Activated CD4-positive, CD25-positive, alpha-beta regulatory T cell treated with anti-CD3 and anti-CD28 coated beads, Interleukin-2, amount 50 U/mL, for 72 hours (primary cell): ENCODE measurements at regions not wholly inside any gene's neighbourhood (a gene's known extent, or its start where the extent isn't known, plus 50 kb on each side); places are given as distances from the start of the nearest gene placed in this dataset.
"Not testable (repeated sequence)": the region's sequence is repeated elsewhere in the genome, so short reads cannot be mapped to it uniquely, and the experiment has no call there.

ENCODE experiments used
- DNase-seq: peaks from one replicate; pipeline ENCODE4 v3.0.0; 2021

DNA sequence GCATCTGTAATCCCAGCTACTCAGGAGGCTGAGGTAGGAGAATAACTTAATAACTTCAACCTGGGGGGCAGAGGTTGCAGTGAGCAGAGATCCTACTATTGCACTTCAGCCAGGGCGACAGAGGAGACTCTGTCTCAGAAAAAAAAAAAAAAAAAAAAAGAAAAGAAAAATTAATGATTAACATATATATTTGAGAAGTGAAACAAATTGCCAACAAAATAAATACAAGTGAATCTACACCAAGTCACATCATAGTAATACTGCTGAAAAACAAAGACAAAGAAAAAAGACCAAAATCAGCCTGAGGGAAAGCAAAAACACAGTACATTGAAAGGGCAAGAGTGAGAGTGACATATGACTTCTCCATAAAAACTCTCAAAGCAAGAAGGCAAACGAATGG, 123.7 kb downstream of the CASP12 start:
- DNase-seq: no peak

DNA sequence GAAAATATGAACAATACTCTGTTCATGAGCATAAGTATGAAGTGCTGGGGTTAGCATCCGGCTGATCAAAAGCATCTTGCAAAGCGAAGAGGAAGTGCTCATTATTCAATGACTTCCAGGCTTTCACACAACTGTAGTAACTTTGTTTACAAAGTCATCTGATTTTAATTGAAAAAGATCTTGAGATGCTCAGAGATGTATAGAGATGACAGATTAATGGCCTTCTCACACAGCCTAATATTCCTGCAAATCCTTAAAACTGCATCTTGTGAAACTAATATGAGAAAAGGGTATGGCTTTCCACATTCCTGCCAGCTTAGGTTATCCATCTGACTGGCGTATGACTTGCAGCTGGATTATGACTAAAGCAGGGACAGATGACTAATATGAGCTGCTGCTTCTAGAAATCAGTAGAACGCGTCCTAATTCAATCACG, 125.4 kb downstream of the CASP12 start:
- DNase-seq: no peak

DNA sequence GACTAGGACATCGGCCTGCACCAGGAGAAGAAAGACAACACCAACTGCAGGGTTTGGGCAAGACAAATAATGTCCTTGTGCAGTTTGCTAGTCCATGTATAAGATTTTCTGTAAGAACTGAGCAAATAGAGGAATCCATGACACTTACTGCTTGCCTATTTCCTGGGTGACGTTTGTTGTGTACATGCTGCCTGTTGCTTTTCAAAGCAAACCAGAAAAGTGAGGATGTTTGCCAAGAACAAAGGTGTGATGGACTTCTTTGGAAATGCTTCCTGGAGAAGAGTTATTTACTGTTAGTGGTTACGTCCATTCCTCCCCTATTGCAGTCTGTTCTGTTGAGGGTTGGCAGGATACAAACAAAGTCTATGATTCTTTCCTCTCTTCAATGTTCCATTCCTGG, 126.5 kb downstream of the CASP12 start:
- no peak for DNase-seq

DNA sequence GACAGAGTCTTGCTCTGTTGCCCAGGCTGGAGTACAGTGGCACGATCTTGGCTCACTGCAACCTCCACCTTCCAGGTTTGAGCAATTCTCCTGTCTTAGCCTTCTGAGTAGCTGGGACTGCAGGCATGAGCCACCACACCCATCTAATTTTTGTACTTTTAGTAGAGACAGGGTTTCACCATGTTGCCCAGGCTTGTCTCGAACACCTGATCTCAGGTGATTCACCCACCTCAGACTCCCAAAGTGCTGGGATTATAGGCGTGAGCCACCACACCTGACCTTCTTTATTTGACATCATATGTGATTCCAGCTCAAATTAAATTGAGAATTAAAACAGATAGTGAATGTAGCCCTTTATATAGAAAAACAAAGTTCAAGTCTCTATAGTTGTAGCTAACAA, 127.2 kb downstream of the CASP12 start:
- not testable (repeated sequence) for DNase-seq

DNA sequence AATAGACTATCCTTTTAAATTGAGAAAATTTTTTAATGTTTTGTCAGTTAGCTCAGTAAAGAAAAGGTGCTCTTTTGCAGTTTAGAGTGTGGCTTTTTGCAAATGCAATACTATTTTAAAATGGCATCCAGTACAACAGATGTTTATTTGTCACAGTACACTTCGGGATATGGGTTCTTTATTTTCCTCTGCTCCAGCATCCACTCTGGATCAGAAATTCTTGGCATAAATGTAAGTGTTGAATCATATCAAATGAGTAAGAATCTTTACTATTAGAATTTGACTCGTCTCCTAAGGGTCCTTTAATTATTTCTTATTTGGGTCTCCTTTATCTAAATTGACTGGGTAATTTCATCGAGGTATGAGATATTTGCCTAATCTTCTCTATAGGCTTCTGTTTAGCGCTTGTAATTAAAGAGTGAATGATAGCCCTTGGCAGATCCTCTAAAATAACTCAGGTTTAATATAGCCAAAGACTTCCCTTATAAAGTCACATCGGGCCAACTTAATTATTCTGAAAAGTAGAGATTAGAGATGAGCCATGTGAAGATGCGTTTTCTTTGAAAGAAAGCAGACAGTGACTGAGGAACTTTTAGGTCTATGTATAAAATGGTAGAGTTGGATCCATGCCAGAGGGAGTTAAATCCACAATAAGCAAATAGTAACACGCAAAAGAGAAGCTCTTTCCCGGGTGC, 132.7 kb downstream of the CASP12 start:
- no peak for DNase-seq

DNA sequence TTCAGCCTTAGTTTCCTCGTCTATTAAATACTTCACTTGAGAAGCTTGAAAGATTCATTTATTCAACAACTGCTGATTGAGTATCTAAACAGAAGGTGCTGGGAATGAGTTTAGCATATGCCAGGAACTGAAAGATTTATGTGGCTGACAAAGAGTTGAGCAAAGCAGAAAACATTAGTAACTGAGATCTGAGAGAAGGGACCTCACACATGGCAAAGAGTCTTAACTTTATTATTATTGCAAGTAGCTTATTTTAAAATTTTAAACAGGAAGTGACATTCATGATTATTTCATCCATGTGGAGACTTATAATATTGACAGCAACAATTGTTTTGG, 133.6 kb downstream of the CASP12 start:
- DNase-seq: no peak

DNA sequence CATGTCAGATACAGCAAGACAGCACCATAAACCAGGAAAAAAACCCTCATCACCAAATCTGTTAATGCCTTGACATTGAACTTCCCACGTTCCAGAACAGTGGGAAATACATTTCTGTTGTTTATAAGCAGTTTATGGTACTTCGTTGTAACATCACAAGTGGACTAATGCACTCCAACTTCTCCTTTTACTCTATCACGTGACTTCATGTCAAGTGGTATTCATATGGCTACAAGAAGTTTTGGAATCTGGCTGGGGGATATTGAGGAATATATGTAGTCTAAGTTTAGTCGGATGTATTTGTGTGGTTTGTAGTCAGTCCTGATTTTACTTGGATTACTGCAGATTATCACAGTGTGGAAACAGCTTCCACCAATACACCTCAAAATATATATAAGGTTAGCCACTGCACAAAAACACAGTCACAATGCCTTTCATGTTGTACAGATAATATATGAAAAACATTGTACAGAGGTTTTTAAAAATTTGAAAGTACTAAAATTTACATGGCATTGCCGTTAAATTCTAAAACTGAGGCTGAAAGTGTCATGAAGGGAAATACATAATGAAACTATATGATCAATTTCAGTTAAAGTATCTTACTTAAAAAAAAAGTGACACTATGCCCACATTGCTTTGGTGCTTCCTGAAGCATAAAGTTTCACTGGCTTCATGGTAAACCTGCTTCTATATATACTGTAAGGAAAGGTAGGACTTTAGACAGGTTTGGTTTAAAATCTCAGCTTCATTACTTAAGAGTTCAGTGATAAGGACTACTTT, 134.1 kb downstream of the CASP12 start:
- DNase-seq: no peak

DNA sequence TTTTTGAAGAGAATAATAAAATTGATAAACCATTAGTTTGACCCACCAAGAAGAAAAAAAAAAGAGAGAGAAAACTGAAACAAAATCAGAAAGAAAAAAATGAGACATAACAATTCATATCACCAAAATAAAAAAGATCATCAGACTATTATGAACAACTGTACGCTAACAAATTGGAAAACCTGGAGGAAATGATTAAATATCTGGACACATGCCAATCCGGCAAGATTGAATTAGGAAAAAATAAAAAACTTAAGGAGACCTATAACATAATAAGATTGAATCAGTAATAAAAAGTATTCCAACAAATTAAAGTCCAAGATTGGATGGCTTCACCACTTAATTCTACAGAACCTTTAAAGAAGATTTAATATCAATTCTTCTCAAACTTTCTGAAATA, 136.7 kb downstream of the CASP12 start:
- DNase-seq: no peak

DNA sequence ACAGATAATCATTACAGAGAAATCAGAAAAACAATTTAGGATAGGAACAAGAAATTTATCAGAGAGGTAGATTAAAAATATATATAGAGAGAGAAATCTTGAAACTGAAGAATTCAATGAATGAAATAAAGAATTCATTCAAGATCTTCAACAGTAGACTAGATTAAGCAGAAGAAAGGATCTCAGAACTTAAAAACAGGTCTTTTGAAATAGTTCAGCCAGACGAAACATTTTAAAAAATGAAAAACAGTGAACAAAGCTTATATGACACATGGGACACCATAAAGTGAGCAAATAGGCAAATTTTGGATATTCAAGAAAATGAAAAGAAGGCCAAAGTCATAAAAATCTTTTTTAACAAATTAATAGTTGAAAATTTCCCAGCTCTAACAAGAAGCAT, 138.8 kb downstream of the CASP12 start:
- DNase-seq: no peak

DNA sequence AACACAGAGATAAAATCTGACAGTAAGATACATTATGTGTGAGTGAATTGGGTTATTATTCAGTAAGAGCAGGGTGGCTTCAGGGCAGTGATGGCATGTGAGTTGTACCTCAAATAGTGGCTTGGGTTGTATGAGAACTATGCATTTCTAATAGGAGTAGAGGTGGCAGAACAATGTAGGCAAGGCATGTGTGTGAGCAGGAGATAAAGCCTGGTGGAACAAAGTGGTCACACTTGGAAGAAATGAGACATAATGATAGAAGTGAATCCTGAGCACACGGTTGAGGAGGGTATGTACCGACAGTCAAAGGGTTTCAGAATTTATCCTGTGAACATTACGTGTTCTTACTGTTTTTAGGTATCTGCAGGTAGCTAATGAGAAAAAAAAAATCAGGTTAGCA, 159.3 kb downstream of the CASP12 start:
- no peak for DNase-seq

DNA sequence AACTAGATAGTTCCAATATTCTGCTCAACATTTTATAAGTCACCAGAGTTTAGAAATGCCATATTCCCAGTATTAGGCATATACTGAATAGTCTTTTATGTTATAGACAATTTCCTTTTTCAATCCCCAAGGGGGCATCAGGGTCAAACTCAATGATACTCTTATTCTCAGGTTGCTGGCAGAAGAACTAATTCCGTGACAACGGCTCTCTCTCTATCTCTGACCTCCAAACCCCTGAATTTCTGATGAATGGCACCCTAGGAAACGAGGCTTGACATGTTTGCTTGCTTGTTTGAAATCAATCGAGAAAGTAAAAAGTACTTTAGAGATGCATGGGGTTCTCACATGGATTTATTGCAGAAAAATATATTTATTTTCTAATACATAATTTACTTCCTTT, 160.1 kb downstream of the CASP12 start:
- DNase-seq: no peak

DNA sequence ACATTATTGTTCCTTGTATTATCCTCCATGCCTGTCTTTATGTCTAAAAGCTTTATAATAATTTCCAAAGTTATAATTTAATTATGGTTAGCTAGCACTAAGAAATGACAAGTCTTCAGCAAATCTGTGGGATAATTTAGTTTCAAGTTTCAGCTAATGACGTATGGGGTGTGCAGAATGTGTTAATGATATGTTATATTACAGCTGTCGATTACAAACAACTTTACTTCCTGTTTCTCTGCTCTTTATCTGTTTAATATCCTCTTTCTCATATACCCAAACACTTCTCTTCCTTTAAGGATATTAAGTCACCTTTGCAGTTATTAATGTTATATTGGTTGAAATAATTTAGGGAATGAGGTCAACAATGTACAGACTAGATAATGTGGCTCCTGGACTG, 161.8 kb downstream of the CASP12 start:
- no peak for DNase-seq

DNA sequence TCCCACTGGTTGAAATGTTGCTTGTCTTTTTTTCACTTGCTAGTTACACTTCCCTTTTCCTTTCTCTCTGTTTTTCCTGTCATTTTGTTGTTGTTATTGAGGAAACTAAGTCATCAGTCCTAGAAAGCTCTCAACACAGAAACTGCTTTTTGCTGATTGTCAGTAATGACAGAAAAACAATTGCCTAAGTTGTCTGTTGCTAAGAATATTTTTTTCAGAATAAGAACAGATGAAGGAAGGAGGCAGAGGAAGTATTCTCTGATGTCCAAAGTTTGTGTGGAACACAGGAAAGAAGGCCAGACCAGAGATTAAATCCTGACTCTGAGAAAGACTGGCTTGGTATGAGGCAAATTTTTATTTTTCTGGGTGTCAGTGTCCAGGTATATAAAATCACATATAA, 163.3 kb downstream of the CASP12 start:
- DNase-seq: no peak

DNA sequence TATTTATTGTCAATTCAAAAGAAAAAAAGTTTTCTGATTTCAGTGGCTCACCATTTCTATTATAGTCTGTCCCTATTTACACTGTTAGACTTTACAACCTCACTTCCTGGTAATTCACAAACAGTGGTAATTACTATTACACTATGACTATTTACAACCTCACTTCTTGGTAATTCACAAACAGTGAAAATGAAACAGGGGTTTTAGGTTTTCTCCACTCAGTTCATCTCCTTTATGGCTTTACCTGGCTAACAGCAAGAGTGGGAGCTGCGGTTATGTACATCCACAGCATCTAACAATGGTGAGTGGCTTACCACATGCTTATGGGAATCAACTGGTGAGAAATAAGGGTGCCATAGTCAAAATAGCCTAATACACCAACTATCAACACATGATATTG, 166.4 kb downstream of the CASP12 start:
- no peak for DNase-seq

DNA sequence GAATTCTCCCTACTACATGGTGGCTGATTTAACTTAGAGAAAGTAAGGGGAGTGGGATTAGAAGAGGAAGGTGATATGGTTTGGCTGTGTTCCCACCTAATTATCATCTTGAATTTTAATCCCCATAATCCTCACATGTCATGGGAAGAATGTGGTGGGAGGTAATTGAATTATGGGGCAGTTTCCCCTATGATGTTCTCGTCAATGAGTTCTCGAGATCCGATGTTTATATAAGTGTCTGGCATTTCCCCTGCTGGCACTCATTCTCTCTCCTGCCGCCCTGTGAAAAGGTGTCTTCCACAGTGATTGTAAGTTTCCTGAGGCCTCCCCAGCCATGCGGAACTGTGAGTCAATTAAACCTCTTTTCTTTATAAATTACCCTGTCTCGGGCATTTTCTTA, 169.3 kb downstream of the CASP12 start:
- no peak for DNase-seq

DNA sequence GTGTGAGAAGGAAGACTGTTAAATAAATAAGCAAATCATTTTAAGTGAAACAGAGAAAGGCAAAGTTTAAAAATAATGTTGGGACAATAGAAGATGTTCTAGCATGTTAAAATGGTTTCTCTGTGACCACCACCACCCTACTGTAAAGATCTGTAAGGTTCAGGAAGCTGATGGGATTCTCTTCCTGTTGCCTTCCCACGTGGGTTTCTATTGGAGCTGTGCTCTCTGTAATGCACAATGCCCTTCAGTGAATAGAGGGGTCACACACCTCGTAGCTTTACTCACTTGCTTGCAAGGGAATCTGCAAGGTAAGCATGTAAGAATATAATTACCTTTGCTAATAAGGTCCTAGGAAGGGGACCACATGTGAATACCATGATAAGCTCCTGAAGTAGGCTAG, 170.5 kb downstream of the CASP12 start:
- DNase-seq: no peak

DNA sequence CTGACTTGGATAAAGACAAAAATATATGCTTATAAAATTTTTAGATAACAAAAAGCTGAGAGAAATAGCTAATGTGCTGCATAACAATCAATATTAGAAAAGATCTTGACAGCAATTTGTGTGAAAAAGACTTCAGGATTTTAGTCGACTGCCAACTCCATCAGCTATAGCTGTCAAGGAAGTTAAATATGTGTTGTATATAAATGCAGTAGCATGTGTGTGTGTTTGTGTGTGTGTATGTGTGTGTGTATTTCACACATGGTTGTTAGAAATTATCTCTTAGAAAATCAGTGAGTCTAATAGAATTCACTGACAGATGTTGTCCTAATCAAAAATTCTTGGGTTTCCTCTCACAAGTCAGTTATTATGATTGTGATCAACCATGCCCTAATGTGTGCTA, 171.2 kb downstream of the CASP12 start:
- DNase-seq: no peak

DNA sequence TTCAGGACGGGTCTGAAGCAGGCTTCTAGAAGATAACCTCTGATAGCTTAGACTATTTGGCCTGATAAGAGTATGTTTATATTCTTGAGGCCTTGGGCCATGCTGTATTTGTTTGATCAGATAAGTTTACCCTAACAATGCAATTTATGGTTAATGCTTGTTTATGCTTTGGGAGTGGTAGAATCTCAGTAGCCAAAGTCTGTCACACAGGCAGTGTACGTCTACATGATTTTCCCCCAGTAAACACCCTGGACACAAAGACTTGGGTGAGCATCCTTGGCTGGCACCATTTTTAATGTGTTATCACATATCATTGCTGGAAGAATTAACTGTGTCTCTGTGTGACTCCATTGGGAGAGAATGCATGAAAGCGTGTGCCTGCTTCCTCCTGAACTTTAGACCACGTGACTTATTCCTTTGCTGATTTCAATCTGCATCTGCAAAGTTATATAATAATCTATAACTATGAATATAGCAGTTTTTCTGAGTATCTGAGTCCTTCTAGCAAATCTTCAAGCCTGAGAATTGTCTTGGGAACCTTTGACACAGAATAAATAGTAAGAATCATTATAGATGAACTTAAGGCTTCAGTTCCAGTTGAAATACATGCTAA, 172.4 kb downstream of the CASP12 start:
- DNase-seq: no peak

DNA sequence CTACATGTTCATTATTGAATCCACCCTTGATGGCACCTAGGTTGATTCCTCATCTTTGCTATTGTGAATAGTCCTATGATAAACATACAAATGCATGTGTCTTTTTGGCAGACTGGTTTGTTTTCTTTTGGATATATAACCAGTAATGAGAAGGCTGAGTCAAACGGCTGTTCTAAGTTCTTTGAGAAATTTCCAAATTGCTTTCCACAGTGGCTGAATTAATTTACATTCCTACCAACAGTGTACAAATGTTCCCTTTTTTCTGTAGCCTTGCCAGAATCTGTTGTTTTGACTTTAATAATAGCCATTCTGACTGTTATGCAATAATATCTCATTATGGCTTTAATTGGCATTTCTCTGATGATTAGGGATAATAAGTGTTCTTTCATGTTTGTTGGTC, 184.9 kb downstream of the CASP12 start:
- DNase-seq: no peak

DNA sequence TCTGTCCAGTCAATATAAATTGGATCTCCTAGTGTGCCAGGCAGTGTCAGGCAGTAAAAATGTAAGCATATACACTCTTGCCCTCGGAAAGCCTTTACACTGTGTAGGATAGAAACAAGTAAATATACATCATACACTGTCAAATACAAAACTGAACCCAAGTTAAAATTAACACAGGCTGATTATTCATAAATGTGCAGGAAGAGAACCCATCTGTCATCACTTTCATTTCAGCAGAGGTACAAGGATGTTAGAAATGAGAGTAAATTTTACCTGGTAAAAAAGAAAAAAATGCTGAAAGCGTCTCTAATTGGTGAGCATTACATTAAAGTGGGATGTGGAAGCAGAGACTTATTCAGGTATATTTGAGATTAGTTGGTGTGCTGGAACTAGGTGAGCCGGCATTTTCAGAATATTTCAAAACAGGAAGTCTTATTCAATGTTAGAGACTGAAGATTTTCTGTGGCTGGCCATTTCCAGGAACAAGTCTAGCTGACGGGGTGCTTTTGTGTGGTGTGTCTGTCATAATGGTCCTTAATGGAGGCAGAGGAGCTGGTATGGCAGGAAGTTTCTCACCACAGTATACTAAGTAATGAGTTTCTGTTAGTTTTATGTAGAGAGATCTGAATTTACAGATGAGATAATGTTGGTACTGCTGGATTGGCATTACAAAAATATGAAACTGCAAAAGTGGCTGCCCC, 192.6 kb downstream of the CASP12 start:
- peak; percentile 43 for DNase-seq

DNA sequence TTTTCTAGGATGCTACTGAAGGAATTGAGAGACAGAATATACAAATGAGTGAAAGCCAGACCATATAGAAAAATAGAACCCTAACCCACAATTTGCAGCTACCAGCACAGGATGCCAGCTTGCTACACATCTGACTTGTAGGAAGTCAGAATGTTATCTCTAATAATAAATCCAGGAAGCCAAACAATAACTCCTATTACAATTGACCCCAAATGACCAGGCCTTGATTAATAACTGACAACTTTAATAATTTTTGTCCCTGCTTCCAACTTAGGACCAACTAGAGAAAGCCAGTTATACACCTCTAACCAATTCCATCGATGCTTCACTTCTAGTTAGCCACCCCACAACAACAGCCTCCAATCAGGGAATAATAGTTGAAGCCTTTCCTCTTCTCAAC, 193.4 kb downstream of the CASP12 start:
- no peak for DNase-seq

DNA sequence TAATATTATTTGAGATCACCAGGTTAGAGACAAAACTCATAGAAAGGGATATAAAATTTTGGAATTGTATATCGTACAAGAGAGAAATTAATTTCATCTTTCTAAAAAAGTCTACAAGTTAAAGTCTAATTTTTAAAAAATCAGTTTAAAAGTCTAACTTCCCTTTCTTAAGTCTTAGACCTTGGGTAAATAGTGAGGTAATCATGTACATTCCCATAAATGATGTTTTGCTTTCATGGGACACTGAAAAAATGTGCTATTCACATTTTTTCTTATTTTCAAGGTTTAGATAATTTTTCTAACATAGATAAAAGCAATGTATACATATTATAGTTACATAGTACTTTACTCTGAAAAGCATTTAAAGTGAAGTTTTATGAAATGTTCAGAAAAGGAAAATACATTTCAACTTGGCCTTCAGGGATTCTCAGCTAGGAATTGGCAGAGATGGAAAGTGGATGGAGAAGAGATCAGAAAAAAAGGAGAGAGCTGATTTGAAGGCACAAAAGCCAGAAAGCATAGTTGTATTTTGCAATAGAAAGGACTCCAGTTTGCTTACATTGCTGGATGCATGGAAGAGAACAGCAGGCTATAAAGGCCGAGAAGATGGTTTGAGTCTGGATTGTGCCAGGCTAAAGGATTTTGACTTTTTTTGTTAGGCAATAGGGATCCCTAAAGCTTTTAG, 194.0 kb downstream of the CASP12 start:
- DNase-seq: no peak

DNA sequence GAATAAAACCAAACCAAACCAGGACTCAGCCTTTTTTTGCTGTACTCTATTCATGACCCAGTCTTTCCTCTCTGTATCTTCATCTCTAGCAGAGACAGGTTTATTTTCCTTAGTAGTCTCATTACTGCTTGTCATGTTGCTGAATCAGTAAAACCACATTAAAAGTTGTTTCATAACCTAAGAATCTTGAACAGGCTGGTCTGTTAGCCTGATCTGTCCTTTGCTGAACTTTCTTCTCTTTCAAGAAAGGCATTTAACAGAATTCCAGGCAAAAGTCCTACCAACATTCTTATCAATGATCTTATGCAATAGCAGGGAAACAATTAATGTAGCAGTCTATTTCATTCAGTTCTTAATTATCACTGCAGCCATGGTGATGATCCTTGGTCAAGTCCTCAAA, 197.7 kb downstream of the CASP12 start:
- no peak for DNase-seq
